GM10248 (cell line): ENCODE measurements at regions not wholly inside any gene's neighbourhood (a gene's known extent, or its start where the extent isn't known, plus 50 kb on each side); places are given as distances from the start of the nearest gene placed in this dataset.
"Not testable (repeated sequence)": the region's sequence is repeated elsewhere in the genome, so short reads cannot be mapped to it uniquely, and the experiment has no call there.

Experiments used
- CTCF ChIA-PET: fragments of 300-600 bp; sonication (Branson Sonifier 250); formaldehyde crosslinking; extraction: SDS; loops from one replicate; lab custom pipeline; 2021; ENCODE audit warnings: antibody characterized with exemption; lab: Yijun Ruan, JAX
- POLR2A ChIA-PET: fragments of 350-650 bp; sonication (Branson Sonifier 250); formaldehyde crosslinking; extraction: SDS; loops from one replicate; lab custom pipeline; 2020; ENCODE audit warnings: antibody characterized with exemption; lab: Yijun Ruan, JAX
- DNase-seq: peaks from one replicate; pipeline ENCODE4 v3.0.0; 2012; ENCODE audit errors: extremely low spot score
- CTCF ChIP-seq: IDR thresholded peaks from 2 replicates; pipeline ENCODE4 v1.5.1; 2012; ENCODE audit warnings: mild to moderate bottlenecking, low read depth; ENCODE audit errors: extremely low read depth, missing control alignments, control extremely low read depth

GRCh38 chr12:8373744-8374143 is 82.0 kb upstream of the CLEC6A start:
- CTCF ChIA-PET, DNase-seq, POLR2A ChIA-PET: not testable (repeated sequence)
- peak; percentile 23 for TF ChIP-seq CTCF

- POLR2A ChIA-PET, DNase-seq, CTCF ChIA-PET: not testable (repeated sequence)
Observed at GRCh38 chr12:8375122-8375521, 80.6 kb upstream of the CLEC6A start.

GRCh38 chr12:8377756-8378155 is 78.0 kb upstream of the CLEC6A start:
- DNase-seq, CTCF ChIA-PET, POLR2A ChIA-PET: not testable (repeated sequence)

GRCh38 chr12:8382556-8382955 is 73.2 kb upstream of the CLEC6A start:
- POLR2A ChIA-PET, CTCF ChIA-PET, DNase-seq: not testable (repeated sequence)

GRCh38 chr12:8384686-8385085 is 71.1 kb upstream of the CLEC6A start:
- CTCF ChIA-PET, DNase-seq, POLR2A ChIA-PET: not testable (repeated sequence)

GRCh38 chr12:8385431-8385830 is 70.3 kb upstream of the CLEC6A start:
- CTCF ChIA-PET, POLR2A ChIA-PET, DNase-seq: not testable (repeated sequence)

- CTCF ChIA-PET, POLR2A ChIA-PET, DNase-seq: not testable (repeated sequence)
Observed at GRCh38 chr12:8386661-8387060, 69.1 kb upstream of the CLEC6A start.

GRCh38 chr12:8389296-8389695 is 66.5 kb upstream of the CLEC6A start:
- DNase-seq, POLR2A ChIA-PET: not testable (repeated sequence)
- CTCF ChIA-PET, result interaction anchor here (1.0 to 1.1 kb wide), 3 partner anchors 151 to 526 kb away, joined by 3 read pairs; no protein-coding TSS in a partner anchor

GRCh38 chr12:8390001-8390777 is 65.6 kb upstream of the CLEC6A start:
- CTCF ChIA-PET, result interaction anchor here (0.6 to 1.3 kb wide), 10 partner anchors 59 to 527 kb away, joined by 3 to 7 read pairs (median 3); partner anchors contain the start of gene CLEC6A
- DNase-seq, result peak; percentile 20
- POLR2A ChIA-PET, result not testable (repeated sequence)
- TF ChIP-seq CTCF, result peak; percentile 97

GRCh38 chr12:8396225-8397071 is 59.3 kb upstream of the CLEC6A start:
- POLR2A ChIA-PET, result not testable (repeated sequence)
- peak; percentile 61 for TF ChIP-seq CTCF
- CTCF ChIA-PET, result interaction anchor here (0.6 to 0.7 kb wide), 2 partner anchors 55 to 294 kb away, joined by 3 read pairs; no protein-coding TSS in a partner anchor
- DNase-seq, result peak; percentile 39

GRCh38 chr12:8397378-8397777 is 58.4 kb upstream of the CLEC6A start:
- DNase-seq, POLR2A ChIA-PET, CTCF ChIA-PET: not testable (repeated sequence)

- DNase-seq, result peak; percentile 1
- CTCF ChIA-PET, result not testable (repeated sequence)
Observed at GRCh38 chr12:8399496-8400034, 56.2 kb upstream of the CLEC6A start.

GRCh38 chr12:8403834-8404233 is 51.9 kb upstream of the CLEC6A start:
- DNase-seq, CTCF ChIA-PET, POLR2A ChIA-PET: not testable (repeated sequence)

More at GRCh38 chr12:8399496-8400034, 56.2 kb upstream of the CLEC6A start:
- POLR2A ChIA-PET, result not testable (repeated sequence)

- DNase-seq, CTCF ChIA-PET, POLR2A ChIA-PET: not testable (repeated sequence)
Observed at GRCh38 chr12:8404341-8404740, 51.4 kb upstream of the CLEC6A start.
